ENCODE measurements at regions not wholly inside any gene's neighbourhood (a gene's known extent, or its start where the extent isn't known, plus 50 kb on each side); places are given as distances from the start of the nearest gene placed in this dataset.

DNA sequence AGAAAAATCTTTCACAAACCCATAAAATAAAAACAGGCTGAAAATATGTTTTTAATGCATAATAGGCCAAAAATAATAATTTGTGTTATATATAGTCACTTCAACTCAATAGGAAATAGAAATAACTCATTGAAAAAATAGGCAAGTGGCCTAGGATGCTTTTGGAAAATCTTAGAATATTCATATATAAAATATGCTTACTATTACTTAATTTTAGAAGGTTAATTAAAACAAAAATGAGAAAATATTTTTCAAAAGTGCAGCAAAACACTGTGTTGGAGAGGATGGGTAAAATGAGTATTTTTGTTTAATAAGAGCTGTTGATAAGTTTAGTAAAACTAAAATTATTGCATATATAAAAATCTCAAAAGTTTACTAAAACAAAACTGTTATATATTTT, 308.0 kb upstream of the ATXN7L3B start:
- Histone ChIP-seq H3K27ac (ENCODE audit: low read length) (no peak overlapping the region), H3K9me3 (ENCODE audit: control insufficient read depth, insufficient read depth, low read depth, low read length) (no peaks in the 10 kb centered on the region; the same call in 1 of the 2 replicates), H3K4me1 (ENCODE audit: control insufficient read depth, insufficient read depth, low read length) (no peaks in the 10 kb centered on the region), H3K27me3 (ENCODE audit: control insufficient read depth, insufficient read depth, low read length) (no peaks in the 10 kb centered on the region), H3K36me3 (ENCODE audit: control insufficient read depth, insufficient read depth, low read length) (no peaks in the 10 kb centered on the region), H3K4me3 (ENCODE audit: low read depth in 2 of 2, low read length in 2 of 2) (no peak overlapping the region)
- DNase-seq (ENCODE audit: low read depth, low spot score) = no peak
- TF ChIP-seq, protein P1, sequence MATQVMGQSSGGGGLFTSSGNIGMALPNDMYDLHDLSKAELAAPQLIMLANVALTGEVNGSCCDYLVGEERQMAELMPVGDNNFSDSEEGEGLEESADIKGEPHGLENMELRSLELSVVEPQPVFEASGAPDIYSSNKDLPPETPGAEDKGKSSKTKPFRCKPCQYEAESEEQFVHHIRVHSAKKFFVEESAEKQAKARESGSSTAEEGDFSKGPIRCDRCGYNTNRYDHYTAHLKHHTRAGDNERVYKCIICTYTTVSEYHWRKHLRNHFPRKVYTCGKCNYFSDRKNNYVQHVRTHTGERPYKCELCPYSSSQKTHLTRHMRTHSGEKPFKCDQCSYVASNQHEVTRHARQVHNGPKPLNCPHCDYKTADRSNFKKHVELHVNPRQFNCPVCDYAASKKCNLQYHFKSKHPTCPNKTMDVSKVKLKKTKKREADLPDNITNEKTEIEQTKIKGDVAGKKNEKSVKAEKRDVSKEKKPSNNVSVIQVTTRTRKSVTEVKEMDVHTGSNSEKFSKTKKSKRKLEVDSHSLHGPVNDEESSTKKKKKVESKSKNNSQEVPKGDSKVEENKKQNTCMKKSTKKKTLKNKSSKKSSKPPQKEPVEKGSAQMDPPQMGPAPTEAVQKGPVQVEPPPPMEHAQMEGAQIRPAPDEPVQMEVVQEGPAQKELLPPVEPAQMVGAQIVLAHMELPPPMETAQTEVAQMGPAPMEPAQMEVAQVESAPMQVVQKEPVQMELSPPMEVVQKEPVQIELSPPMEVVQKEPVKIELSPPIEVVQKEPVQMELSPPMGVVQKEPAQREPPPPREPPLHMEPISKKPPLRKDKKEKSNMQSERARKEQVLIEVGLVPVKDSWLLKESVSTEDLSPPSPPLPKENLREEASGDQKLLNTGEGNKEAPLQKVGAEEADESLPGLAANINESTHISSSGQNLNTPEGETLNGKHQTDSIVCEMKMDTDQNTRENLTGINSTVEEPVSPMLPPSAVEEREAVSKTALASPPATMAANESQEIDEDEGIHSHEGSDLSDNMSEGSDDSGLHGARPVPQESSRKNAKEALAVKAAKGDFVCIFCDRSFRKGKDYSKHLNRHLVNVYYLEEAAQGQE (IDR thresholded peaks at IDR 0.05; ENCODE audit: insufficient read depth in 1 of 2, low read depth in 2 of 2, low read length in 1 of 2) = no peak
- TF ChIP-seq, protein P2, sequence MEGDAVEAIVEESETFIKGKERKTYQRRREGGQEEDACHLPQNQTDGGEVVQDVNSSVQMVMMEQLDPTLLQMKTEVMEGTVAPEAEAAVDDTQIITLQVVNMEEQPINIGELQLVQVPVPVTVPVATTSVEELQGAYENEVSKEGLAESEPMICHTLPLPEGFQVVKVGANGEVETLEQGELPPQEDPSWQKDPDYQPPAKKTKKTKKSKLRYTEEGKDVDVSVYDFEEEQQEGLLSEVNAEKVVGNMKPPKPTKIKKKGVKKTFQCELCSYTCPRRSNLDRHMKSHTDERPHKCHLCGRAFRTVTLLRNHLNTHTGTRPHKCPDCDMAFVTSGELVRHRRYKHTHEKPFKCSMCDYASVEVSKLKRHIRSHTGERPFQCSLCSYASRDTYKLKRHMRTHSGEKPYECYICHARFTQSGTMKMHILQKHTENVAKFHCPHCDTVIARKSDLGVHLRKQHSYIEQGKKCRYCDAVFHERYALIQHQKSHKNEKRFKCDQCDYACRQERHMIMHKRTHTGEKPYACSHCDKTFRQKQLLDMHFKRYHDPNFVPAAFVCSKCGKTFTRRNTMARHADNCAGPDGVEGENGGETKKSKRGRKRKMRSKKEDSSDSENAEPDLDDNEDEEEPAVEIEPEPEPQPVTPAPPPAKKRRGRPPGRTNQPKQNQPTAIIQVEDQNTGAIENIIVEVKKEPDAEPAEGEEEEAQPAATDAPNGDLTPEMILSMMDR (IDR thresholded peaks at IDR 0.05) = no peak
- TF ChIP-seq TCF7L2 (IDR thresholded peaks at IDR 0.05; ENCODE audit: low read depth, low read length) (no peak), SIN3A (IDR thresholded peaks at IDR 0.05; ENCODE audit: borderline replicate concordance, insufficient read depth, low read depth, low read length) (no peak), POLR2AphosphoS5 (IDR thresholded peaks at IDR 0.05; ENCODE audit: low read depth, low read length) (no peak)
- intact Hi-C loops (cut with micrococcal nuclease; ENCODE audit: unreplicated experiment) = no loop called here
- no peak for ATAC-seq
- in situ Hi-C loops (cut with HindIII; ENCODE audit: low pct_unique_long_range_greater_than_20kb, low sequenced_read_pairs) = no loop called here
- ChIA-PET POLR2A (no interaction called here), CTCF (no interaction called here)
- no TSS peak for BruUV-seq (replicated peaks)

DNA sequence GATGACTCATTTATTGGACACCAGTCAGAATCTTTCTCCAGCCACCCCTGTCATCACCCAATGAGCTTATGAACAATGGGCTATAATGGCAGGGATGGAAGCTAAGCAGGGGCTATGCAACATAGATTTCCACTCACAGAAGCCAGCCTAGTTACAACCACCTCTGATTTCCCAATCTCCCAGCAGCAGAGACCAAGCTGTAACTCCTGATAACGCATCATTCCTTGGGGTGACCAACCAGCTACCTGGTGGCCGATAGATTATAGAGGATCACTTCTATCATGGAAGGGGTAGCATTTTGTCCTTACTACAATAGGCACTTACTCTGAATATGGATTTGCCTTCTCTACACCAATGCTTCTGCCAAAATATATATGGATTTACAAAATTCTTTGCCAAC, 302.3 kb upstream of the ATXN7L3B start:
- H3K4me3 ChIP-seq (ENCODE audit: low read depth in 2 of 2, low read length in 2 of 2) = no peak overlapping the region
- no TSS peak for BruUV-seq (replicated peaks)
- H3K4me1 ChIP-seq (ENCODE audit: control insufficient read depth, insufficient read depth, low read length) = no peaks in the 10 kb centered on the region
- DNase-seq (ENCODE audit: low read depth, low spot score) (no peak), ATAC-seq (no peak)
- no peaks in the 10 kb centered on the region for H3K36me3 ChIP-seq (ENCODE audit: control insufficient read depth, insufficient read depth, low read length)
- CTCF ChIA-PET = no interaction called here
- H3K9me3 ChIP-seq (ENCODE audit: control insufficient read depth, insufficient read depth, low read depth, low read length) = no peaks in the 10 kb centered on the region
- POLR2A ChIA-PET = no interaction called here
- TF ChIP-seq, protein P2 (IDR thresholded peaks at IDR 0.05) = no peak
- TF ChIP-seq, protein P1 (IDR thresholded peaks at IDR 0.05; ENCODE audit: insufficient read depth in 1 of 2, low read depth in 2 of 2, low read length in 1 of 2) = no peak
- no peak for TF ChIP-seq TCF7L2 (IDR thresholded peaks at IDR 0.05; ENCODE audit: low read depth, low read length)
- no peak for TF ChIP-seq POLR2AphosphoS5 (IDR thresholded peaks at IDR 0.05; ENCODE audit: low read depth, low read length)
- no peak for TF ChIP-seq SIN3A (IDR thresholded peaks at IDR 0.05; ENCODE audit: borderline replicate concordance, insufficient read depth, low read depth, low read length)
- no peaks in the 10 kb centered on the region for H3K27me3 ChIP-seq (ENCODE audit: control insufficient read depth, insufficient read depth, low read length)
- intact Hi-C loops (cut with micrococcal nuclease; ENCODE audit: unreplicated experiment) (no loop called here), in situ Hi-C loops (cut with HindIII; ENCODE audit: low pct_unique_long_range_greater_than_20kb, low sequenced_read_pairs) (no loop called here)
- H3K27ac ChIP-seq (ENCODE audit: low read length) = no peak overlapping the region

Data from Panc1 (cell line).